ENCODE measurements at regions not wholly inside any gene's neighbourhood (a gene's known extent, or its start where the extent isn't known, plus 50 kb on each side); places are given as distances from the start of the nearest gene placed in this dataset.

DNA sequence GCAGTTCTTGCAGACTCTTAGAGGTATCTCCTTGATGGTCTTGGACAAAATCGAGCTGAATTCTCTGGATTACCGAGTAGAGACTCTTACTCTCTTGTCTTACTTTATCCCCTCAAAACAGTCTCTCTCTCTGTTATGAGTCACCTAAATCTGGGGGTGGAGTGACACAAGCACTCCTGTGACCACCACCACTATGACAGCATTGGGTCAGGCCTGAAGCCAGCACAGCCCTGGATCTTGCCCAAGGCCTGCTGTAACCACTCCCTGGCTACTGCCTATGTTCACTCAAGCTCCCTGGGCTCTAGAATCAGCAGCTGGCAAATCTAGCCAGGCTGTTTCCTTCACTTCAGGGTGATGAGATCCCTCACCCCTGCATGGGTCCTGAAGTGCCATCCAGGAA, 662.5 kb downstream of the LUZP2 start:
- no peak for DNase-seq (ENCODE audit: low read depth)
- TF ChIP-seq, protein P1, sequence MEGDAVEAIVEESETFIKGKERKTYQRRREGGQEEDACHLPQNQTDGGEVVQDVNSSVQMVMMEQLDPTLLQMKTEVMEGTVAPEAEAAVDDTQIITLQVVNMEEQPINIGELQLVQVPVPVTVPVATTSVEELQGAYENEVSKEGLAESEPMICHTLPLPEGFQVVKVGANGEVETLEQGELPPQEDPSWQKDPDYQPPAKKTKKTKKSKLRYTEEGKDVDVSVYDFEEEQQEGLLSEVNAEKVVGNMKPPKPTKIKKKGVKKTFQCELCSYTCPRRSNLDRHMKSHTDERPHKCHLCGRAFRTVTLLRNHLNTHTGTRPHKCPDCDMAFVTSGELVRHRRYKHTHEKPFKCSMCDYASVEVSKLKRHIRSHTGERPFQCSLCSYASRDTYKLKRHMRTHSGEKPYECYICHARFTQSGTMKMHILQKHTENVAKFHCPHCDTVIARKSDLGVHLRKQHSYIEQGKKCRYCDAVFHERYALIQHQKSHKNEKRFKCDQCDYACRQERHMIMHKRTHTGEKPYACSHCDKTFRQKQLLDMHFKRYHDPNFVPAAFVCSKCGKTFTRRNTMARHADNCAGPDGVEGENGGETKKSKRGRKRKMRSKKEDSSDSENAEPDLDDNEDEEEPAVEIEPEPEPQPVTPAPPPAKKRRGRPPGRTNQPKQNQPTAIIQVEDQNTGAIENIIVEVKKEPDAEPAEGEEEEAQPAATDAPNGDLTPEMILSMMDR (IDR thresholded peaks at IDR 0.05; ENCODE audit: control insufficient read depth, insufficient read depth, low read depth, low read length, missing control alignments): no peak
- H3K4me3 ChIP-seq (ENCODE audit: control insufficient read depth, low read depth, low read length): no peak overlapping the region

DNA sequence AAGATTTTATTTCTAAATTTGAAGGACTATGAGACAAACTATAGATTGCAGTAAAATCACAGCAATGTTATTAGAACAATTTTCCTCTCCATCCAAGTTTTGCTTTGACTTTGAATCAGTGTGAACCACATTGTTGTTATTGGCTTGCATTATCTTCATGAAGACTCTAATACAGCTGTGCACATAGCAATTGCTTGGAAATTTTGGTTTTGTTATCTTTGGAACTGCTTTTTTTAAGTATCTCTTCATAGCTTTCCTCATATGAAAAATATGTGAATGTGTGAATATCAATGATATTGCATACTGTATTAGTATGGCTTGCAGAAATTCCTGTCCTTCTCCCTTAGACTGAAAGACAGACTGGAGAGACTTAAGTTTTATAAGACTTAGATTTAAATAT, 666.6 kb downstream of the LUZP2 start:
- TF ChIP-seq, protein P1 (IDR thresholded peaks at IDR 0.05; ENCODE audit: control insufficient read depth, insufficient read depth, low read depth, low read length, missing control alignments): no peak
- no peak overlapping the region for H3K4me3 ChIP-seq (ENCODE audit: control insufficient read depth, low read depth, low read length)
- DNase-seq (ENCODE audit: low read depth): no peak

DNA sequence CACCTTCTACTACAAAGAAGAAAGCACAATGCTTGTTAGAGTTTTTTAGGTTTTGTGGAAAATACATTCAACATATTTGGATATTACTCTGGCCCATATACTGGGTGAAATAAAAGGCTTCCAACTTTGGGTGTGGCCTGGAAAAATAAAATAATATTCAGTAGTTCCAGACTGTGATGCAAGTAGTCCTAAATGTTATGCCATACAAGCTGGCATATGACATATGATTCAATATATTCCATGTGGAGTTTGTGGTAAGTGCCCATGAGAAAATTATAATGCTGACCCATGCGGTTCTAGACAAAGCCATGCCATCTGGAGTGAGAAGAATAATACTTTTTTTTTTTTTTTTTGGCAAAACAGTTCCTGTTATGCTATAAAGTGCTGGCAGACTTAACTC, 683.3 kb downstream of the LUZP2 start:
- TF ChIP-seq, protein P1 (IDR thresholded peaks at IDR 0.05; ENCODE audit: control insufficient read depth, insufficient read depth, low read depth, low read length, missing control alignments): no peak
- H3K4me3 ChIP-seq (ENCODE audit: control insufficient read depth, low read depth, low read length): no peak overlapping the region
- DNase-seq (ENCODE audit: low read depth): no peak

DNA sequence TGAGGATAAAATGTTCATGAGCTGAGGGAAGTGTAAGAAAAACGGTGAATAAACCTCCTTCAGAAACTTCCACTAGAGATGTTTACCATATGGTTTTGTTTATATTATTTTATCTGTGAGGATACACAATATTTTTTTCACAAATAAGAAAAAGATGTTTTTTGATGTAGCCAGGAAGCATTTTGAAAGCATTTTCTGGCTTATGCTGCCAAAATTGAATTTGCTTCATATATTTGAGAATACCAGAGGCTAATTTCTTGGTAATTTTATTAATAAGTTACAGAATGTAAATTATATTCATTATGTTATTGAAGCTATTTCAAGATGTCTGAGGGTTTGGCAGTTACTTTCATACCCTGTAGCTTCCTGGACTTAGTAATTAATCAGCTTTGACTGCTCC, 686.6 kb downstream of the LUZP2 start:
- TF ChIP-seq, protein P1 (IDR thresholded peaks at IDR 0.05; ENCODE audit: control insufficient read depth, insufficient read depth, low read depth, low read length, missing control alignments): no peak
- DNase-seq (ENCODE audit: low read depth): no peak
- no peak overlapping the region for H3K4me3 ChIP-seq (ENCODE audit: control insufficient read depth, low read depth, low read length)

DNA sequence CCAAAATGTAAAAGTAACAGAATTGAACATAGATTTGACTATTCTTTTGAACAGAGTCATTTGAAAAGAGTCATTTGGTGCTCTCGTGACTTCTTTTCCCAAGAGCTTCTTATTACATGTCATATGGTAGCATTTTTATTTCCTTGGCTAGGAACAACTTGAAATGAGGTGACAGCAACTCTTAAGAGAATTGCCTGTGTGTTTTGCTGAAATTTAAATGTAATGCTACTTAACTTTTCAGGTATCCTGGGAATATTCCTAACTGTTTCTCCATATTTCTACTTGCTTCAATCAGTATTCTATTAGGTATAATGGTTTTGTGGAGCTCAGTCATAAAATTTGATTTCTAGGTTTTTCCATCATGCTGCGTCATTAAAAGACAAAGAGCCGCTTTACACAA, 700.7 kb downstream of the LUZP2 start:
- no peak overlapping the region for H3K4me3 ChIP-seq (ENCODE audit: control insufficient read depth, low read depth, low read length)
- DNase-seq (ENCODE audit: low read depth): no peak
- TF ChIP-seq, protein P1 (IDR thresholded peaks at IDR 0.05; ENCODE audit: control insufficient read depth, insufficient read depth, low read depth, low read length, missing control alignments): no peak

DNA sequence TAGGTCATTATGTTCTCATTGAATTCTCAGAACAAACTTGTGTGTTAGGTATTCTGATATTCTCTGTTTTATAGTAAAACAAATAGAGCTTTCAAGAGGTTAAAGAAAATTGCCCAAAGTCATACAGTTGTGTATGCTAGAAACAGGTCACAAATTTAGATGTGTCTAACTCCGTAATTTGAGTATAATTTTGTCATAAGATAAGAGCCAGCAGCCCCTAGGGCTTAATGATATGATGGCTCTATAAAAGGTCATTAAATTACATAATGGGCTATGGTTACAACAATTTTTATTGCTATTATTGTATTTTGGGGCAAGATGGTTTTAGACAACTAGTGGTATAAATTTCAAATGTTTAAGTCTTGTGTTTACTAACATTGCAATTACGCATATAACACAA, 701.9 kb downstream of the LUZP2 start:
- TF ChIP-seq, protein P1 (IDR thresholded peaks at IDR 0.05; ENCODE audit: control insufficient read depth, insufficient read depth, low read depth, low read length, missing control alignments): no peak
- DNase-seq (ENCODE audit: low read depth): no peak
- H3K4me3 ChIP-seq (ENCODE audit: control insufficient read depth, low read depth, low read length): no peak overlapping the region

DNA sequence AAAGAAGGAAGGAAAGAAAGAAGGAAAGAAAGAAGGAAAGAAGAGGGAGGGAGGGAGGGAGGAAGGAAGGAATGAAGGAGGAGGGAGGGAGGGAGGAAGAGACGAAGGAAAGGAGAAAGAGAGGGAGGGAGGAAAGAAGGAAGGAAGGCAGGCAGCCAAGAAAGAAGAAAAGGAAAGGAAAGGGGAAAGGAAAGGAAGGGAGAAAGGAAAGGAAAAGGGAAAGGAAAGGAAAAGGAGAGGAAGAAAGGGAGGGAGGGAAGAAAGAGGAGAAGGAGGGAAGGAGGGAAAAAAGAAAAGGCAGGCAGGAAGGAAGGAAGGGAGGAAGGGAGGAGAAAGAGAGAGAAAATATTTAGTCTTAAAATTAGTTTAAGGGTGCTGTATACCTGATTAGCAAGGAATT, 704.1 kb downstream of the LUZP2 start:
- H3K4me3 ChIP-seq (ENCODE audit: control insufficient read depth, low read depth, low read length): no peak overlapping the region
- TF ChIP-seq, protein P1 (IDR thresholded peaks at IDR 0.05; ENCODE audit: control insufficient read depth, insufficient read depth, low read depth, low read length, missing control alignments): no peak
- no peak for DNase-seq (ENCODE audit: low read depth)

Data from AG09309 (cell line).